CD14-positive monocyte (primary cell): ENCODE measurements at regions not wholly inside any gene's neighbourhood (a gene's known extent, or its start where the extent isn't known, plus 50 kb on each side); places are given as distances from the start of the nearest gene placed in this dataset.

Source experiments
- DNase-seq, 3 donors: peaks; one replicate each; pipeline ENCODE4 v3.0.0-alpha.2; 2011 to 2022
- H2AFZ ChIP-seq: 2 replicates; pipeline ENCODE4 v1.6.0; 2012; ENCODE audit warnings: mild to moderate bottlenecking, low read depth, low read length, inconsistent platforms; ENCODE audit not compliant: insufficient read depth, poor library complexity, severe bottlenecking
- H3K27ac ChIP-seq, 2 donors: 1 replicate in 1 of 2; 2 replicates in 1 of 2; pipeline ENCODE4 v1.5.1; 2012 to 2013; ENCODE audit warnings: low read length in 2 of 2, control low read depth in 1 of 2, inconsistent platforms in 1 of 2, low read depth in 1 of 2, mild to moderate bottlenecking in 1 of 2
- H3K27me3 ChIP-seq, 2 donors: one replicate each; pipeline versions ENCODE4 v1.6.0 to v1.6.1; 2011 to 2013; ENCODE audit warnings: low read length in 2 of 2; ENCODE audit not compliant: control insufficient read depth in 2 of 2, insufficient read depth in 2 of 2
- H3K36me3 ChIP-seq, 2 donors: replicated peaks in 1 of 2; 1 replicate in 1 of 2; 2 replicates in 1 of 2; pipeline versions ENCODE4 v1.5.1 to v1.6.1; 2012 to 2013; ENCODE audit warnings: low read length in 2 of 2, control low read depth in 1 of 2, inconsistent platforms in 1 of 2, mild to moderate bottlenecking in 1 of 2; ENCODE audit not compliant: insufficient read depth in 2 of 2, control insufficient read depth in 1 of 2
- H3K4me1 ChIP-seq, 2 donors: 1 replicate in 1 of 2; 2 replicates in 1 of 2; pipeline versions ENCODE4 v1.5.1 to v1.6.1; 2012 to 2013; ENCODE audit warnings: low read length in 2 of 2, control low read depth in 1 of 2, inconsistent platforms in 1 of 2, mild to moderate bottlenecking in 1 of 2, moderate library complexity in 1 of 2; ENCODE audit not compliant: insufficient read depth in 2 of 2, control insufficient read depth in 1 of 2
- H3K4me2 ChIP-seq: replicated peaks from 2 replicates; pipeline ENCODE3; 2012; ENCODE audit warnings: low read length, moderate library complexity, mild to moderate bottlenecking; ENCODE audit not compliant: poor library complexity, severe bottlenecking; ENCODE audit errors: extremely low read depth
- H3K4me3 ChIP-seq, 3 experiments: fragments of 200-600 bp in 1 of 3; sonication (generic) in 1 of 3; replicated peaks in 1 of 3; 1 replicate in 2 of 3; 2 replicates in 1 of 3; pipeline ENCODE4 v1.5.1; 2011 to 2013; ENCODE audit warnings: low read length in 3 of 3, mild to moderate bottlenecking in 3 of 3, control low read depth in 2 of 3, low read depth in 2 of 3, inconsistent platforms in 1 of 3, moderate library complexity in 1 of 3
- H3K79me2 ChIP-seq: 2 replicates; pipeline ENCODE4 v1.6.0; 2012; ENCODE audit warnings: mild to moderate bottlenecking, control low read depth, inconsistent platforms, low read length, moderate library complexity; ENCODE audit not compliant: insufficient read depth
- H3K9ac ChIP-seq: 2 replicates; pipeline ENCODE4 v1.6.0; 2017; ENCODE audit warnings: low read length, mild to moderate bottlenecking; ENCODE audit not compliant: insufficient read depth, poor library complexity, severe bottlenecking
- H3K9me3 ChIP-seq, 2 donors: replicated peaks in 1 of 2; 1 replicate in 1 of 2; 2 replicates in 1 of 2; pipeline versions ENCODE4 v1.5.1 to v1.6.1; 2012 to 2013; ENCODE audit warnings: low read length in 2 of 2, control low read depth in 1 of 2; ENCODE audit not compliant: control insufficient read depth in 1 of 2, insufficient read depth in 1 of 2
- H4K20me1 ChIP-seq: 2 replicates; pipeline ENCODE4 v1.6.0; 2012; ENCODE audit warnings: mild to moderate bottlenecking, low read length, control low read depth, moderate library complexity; ENCODE audit not compliant: insufficient read depth
- H3K27ac Mint-ChIP-seq, 7 donors: one replicate each; pipeline ENCODE4 v1.8.0; 2020; ENCODE audit warnings: mild to moderate bottlenecking in 7 of 7, mixed read lengths in 7 of 7, moderate library complexity in 6 of 7, inconsistent platforms in 2 of 7
- H3K27me3 Mint-ChIP-seq, 3 donors: one replicate each; pipeline ENCODE4 v1.8.0; 2021 to 2022; ENCODE audit warnings: low read depth in 3 of 3, mild to moderate bottlenecking in 3 of 3, mixed read lengths in 3 of 3, moderate library complexity in 3 of 3, inconsistent platforms in 1 of 3
- H3K36me3 Mint-ChIP-seq, 2 donors: one replicate each; pipeline ENCODE4 v1.8.0; 2020; ENCODE audit warnings: mixed read lengths in 2 of 2, inconsistent platforms in 1 of 2, mild to moderate bottlenecking in 1 of 2
- H3K4me1 Mint-ChIP-seq: one replicate; pipeline ENCODE4 v1.8.0; 2020; ENCODE audit warnings: mild to moderate bottlenecking, mixed read lengths
- H3K4me3 Mint-ChIP-seq, 2 donors: one replicate each; pipeline ENCODE4 v1.8.0; 2020; ENCODE audit warnings: mild to moderate bottlenecking in 2 of 2, mixed read lengths in 2 of 2, moderate library complexity in 1 of 2
- H3K9me3 Mint-ChIP-seq, 7 donors: one replicate each; pipeline ENCODE4 v1.8.0; 2020 to 2022; ENCODE audit warnings: mixed read lengths in 7 of 7, mild to moderate bottlenecking in 6 of 7, moderate library complexity in 6 of 7, inconsistent platforms in 2 of 7
- CTCF ChIP-seq: fragments of 200-600 bp; IDR thresholded peaks from one replicate; pipeline ENCODE4 v1.8.0; 2022; ENCODE audit warnings: antibody characterized with exemption, mild to moderate bottlenecking
- WGBS: methylation state at CpG from one replicate; pipeline ENCODE4 v1.1.5; 2013; ENCODE audit warnings: missing lambda C conversion rate; ENCODE audit not compliant: insufficient coverage; 5-methylcytosine and 5-hydroxymethylcytosine counted together
- intact Hi-C, 2 donors: fragments of 100-400 bp; cut with micrococcal nuclease; formaldehyde crosslinking; loops; one replicate each; pipeline versions ENCODE4 v1.15.0 to v1.15.1; 2023

DNA sequence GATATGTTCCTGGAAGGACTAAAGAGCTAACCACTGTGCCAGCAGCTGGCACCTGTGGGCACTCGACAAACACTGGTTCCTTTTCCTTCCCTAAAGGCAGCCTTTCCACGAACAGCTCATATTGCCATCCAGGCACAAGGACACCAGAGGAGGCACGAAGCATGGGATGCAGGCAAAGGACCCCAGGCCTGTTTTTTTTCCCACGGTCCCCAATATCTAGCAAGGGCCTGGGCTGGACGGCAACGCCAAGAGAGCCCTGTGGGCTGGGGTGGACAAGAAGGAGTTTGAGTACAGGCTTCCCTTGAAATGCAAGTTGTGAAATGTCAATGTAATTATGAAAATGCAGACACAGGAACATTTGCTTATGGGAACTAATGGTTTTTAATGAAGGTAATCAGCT is 135.9 kb downstream of the CYP26B1 start:
- no peak for DNase-seq
- no peak for TF ChIP-seq CTCF
- no peak overlapping the region for H3K27ac ChIP-seq
- no peak overlapping the region for H3K9ac ChIP-seq
- H3K36me3 ChIP-seq, result no peaks in the 10 kb centered on the region
- no peaks in the 10 kb centered on the region for H3K4me1 ChIP-seq
- Mint-ChIP-seq H3K27me3 (peaks cover 0 to 5% (median 2%) of the 10 kb centered on the region in 3 donors), H3K27ac (no peak overlapping the region), H3K9me3 (peaks cover 0 to 2% (median 0%) of the 10 kb centered on the region in 7 donors), H3K36me3 (no peaks in the 10 kb centered on the region), H3K4me3 (no peak overlapping the region), H3K4me1 (no peaks in the 10 kb centered on the region)
- intact Hi-C loops, result no loop called here
- no peaks in the 10 kb centered on the region for H4K20me1 ChIP-seq
- no peak overlapping the region for H3K4me2 ChIP-seq
- H3K9me3 ChIP-seq, result no peaks in the 10 kb centered on the region
- H3K4me3 ChIP-seq, result no peak overlapping the region
- H3K27me3 ChIP-seq, result no peaks in the 10 kb centered on the region
- no peaks in the 10 kb centered on the region for H3K79me2 ChIP-seq
- no peak overlapping the region for H2AFZ ChIP-seq
- 79% methylated on average over 4 of the region's 6 CpGs for WGBS

DNA sequence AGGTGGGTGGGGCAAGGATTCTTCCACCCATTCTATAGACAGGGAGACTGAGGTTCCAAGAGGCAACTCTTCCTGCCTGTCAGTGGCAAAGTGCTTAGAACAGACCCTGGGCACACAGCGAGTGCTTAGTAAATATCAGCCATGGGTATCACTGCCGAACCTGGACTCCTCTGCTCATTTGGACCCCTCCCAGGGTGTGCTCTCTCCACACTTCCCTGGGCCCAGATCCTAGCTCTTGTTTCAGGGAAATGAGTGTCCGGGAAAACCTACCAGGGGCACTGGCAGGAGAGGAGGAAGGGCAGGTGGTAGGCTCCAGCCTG is 136.3 kb downstream of the CYP26B1 start:
- Histone ChIP-seq H3K9me3 (no peaks in the 10 kb centered on the region), H2AFZ (no peak overlapping the region), H4K20me1 (no peaks in the 10 kb centered on the region), H3K4me3 (no peak overlapping the region), H3K4me1 (no peaks in the 10 kb centered on the region), H3K79me2 (no peaks in the 10 kb centered on the region), H3K4me2 (no peak overlapping the region), H3K27me3 (no peaks in the 10 kb centered on the region), H3K36me3 (no peaks in the 10 kb centered on the region), H3K27ac (no peak overlapping the region), H3K9ac (no peak overlapping the region)
- DNase-seq, result no peak
- H3K27me3 Mint-ChIP-seq, result peaks cover 0 to 5% (median 2%) of the 10 kb centered on the region in 3 donors
- no peak overlapping the region for H3K27ac Mint-ChIP-seq
- H3K36me3 Mint-ChIP-seq, result no peaks in the 10 kb centered on the region
- TF ChIP-seq CTCF, result no peak
- no peak overlapping the region for H3K4me3 Mint-ChIP-seq
- no peaks in the 10 kb centered on the region for H3K4me1 Mint-ChIP-seq
- intact Hi-C loops, result no loop called here
- WGBS, result 100% methylated on average over 2 of the region's 3 CpGs
- no peaks in the 10 kb centered on the region for H3K9me3 Mint-ChIP-seq
